ENCODE measurements at regions not wholly inside any gene's neighbourhood (a gene's known extent, or its start where the extent isn't known, plus 50 kb on each side); places are given as distances from the start of the nearest gene placed in this dataset.

DNA sequence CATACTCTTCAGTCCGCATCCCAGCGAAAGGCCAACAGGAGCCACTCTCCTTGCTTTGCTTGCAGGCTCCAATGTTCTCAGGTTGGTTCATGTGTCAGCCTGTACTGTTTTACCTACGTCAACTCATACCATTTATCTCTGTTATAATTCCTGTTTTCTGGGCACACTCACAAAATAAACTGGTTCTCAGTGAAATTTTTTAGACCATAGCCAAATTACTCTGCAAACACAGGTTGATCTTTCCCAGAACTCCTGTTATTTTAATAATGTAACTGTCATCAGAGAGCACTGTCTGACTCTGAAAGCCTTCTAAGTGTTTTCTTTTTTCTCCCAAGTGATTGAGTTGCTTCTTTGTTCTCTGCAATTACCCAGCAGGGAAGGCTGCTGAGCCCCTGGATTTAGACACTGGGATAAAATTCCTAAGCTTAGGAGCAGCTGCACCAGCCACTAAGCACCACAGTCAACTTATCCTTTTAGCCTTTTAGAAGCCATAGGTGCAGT lies 111.6 kb upstream of the PIEZO2 start:
- no peak for TF ChIP-seq YY1 (IDR thresholded peaks at IDR 0.05; ENCODE audit: extremely low read depth, insufficient replicate concordance, low read depth, low read length)
- TF ChIP-seq, protein P1, sequence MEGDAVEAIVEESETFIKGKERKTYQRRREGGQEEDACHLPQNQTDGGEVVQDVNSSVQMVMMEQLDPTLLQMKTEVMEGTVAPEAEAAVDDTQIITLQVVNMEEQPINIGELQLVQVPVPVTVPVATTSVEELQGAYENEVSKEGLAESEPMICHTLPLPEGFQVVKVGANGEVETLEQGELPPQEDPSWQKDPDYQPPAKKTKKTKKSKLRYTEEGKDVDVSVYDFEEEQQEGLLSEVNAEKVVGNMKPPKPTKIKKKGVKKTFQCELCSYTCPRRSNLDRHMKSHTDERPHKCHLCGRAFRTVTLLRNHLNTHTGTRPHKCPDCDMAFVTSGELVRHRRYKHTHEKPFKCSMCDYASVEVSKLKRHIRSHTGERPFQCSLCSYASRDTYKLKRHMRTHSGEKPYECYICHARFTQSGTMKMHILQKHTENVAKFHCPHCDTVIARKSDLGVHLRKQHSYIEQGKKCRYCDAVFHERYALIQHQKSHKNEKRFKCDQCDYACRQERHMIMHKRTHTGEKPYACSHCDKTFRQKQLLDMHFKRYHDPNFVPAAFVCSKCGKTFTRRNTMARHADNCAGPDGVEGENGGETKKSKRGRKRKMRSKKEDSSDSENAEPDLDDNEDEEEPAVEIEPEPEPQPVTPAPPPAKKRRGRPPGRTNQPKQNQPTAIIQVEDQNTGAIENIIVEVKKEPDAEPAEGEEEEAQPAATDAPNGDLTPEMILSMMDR (IDR thresholded peaks at IDR 0.05 in 2 of 3, conservative IDR thresholded peaks at IDR 0.05 in 1 of 3; ENCODE audit: borderline replicate concordance in 1 of 3, insufficient read depth in 1 of 3, low read depth in 2 of 3, low read length in 2 of 3), result no peak
- TF ChIP-seq JUND (IDR thresholded peaks at IDR 0.05), result no peak
- TF ChIP-seq POLR2A (IDR thresholded peaks at IDR 0.05; ENCODE audit: borderline replicate concordance, extremely low read depth, insufficient read depth, insufficient read length), result no peak
- TF ChIP-seq RAD21 (IDR thresholded peaks at IDR 0.05; ENCODE audit: low read depth), result no peak
- no peak for TF ChIP-seq EZH2 (IDR thresholded peaks at IDR 0.05)
- TF ChIP-seq CEBPB (IDR thresholded peaks at IDR 0.05; ENCODE audit: low read depth), result no peak
- TF ChIP-seq EGR1 (IDR thresholded peaks at IDR 0.05; ENCODE audit: low read depth), result no peak
- TF ChIP-seq, protein P2, sequence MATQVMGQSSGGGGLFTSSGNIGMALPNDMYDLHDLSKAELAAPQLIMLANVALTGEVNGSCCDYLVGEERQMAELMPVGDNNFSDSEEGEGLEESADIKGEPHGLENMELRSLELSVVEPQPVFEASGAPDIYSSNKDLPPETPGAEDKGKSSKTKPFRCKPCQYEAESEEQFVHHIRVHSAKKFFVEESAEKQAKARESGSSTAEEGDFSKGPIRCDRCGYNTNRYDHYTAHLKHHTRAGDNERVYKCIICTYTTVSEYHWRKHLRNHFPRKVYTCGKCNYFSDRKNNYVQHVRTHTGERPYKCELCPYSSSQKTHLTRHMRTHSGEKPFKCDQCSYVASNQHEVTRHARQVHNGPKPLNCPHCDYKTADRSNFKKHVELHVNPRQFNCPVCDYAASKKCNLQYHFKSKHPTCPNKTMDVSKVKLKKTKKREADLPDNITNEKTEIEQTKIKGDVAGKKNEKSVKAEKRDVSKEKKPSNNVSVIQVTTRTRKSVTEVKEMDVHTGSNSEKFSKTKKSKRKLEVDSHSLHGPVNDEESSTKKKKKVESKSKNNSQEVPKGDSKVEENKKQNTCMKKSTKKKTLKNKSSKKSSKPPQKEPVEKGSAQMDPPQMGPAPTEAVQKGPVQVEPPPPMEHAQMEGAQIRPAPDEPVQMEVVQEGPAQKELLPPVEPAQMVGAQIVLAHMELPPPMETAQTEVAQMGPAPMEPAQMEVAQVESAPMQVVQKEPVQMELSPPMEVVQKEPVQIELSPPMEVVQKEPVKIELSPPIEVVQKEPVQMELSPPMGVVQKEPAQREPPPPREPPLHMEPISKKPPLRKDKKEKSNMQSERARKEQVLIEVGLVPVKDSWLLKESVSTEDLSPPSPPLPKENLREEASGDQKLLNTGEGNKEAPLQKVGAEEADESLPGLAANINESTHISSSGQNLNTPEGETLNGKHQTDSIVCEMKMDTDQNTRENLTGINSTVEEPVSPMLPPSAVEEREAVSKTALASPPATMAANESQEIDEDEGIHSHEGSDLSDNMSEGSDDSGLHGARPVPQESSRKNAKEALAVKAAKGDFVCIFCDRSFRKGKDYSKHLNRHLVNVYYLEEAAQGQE (IDR thresholded peaks at IDR 0.05; ENCODE audit: low read depth), result no peak
- TF ChIP-seq POLR2AphosphoS5 (IDR thresholded peaks at IDR 0.05; ENCODE audit: low read depth, low read length), result no peak
- no peak for TF ChIP-seq ELF1 (IDR thresholded peaks at IDR 0.05; ENCODE audit: borderline replicate concordance, low read depth)
- no peak for TF ChIP-seq SIN3A (IDR thresholded peaks at IDR 0.05; ENCODE audit: low read depth)
- TF ChIP-seq, protein P3, sequence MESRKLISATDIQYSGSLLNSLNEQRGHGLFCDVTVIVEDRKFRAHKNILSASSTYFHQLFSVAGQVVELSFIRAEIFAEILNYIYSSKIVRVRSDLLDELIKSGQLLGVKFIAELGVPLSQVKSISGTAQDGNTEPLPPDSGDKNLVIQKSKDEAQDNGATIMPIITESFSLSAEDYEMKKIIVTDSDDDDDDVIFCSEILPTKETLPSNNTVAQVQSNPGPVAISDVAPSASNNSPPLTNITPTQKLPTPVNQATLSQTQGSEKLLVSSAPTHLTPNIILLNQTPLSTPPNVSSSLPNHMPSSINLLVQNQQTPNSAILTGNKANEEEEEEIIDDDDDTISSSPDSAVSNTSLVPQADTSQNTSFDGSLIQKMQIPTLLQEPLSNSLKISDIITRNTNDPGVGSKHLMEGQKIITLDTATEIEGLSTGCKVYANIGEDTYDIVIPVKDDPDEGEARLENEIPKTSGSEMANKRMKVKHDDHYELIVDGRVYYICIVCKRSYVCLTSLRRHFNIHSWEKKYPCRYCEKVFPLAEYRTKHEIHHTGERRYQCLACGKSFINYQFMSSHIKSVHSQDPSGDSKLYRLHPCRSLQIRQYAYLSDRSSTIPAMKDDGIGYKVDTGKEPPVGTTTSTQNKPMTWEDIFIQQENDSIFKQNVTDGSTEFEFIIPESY (IDR thresholded peaks at IDR 0.05; ENCODE audit: extremely low read depth, insufficient replicate concordance, low read length), result no peak

Data from HCT116 (cell line).